ENCODE measurements at regions not wholly inside any gene's neighbourhood (a gene's known extent, or its start where the extent isn't known, plus 50 kb on each side); places are given as distances from the start of the nearest gene placed in this dataset.
"Not testable (repeated sequence)": the region's sequence is repeated elsewhere in the genome, so short reads cannot be mapped to it uniquely, and the experiment has no call there.

GRCh38 chr2:167820488-167820887 lies 426.9 kb downstream of the STK39 start:
- DNase-seq (ENCODE audit: low read depth in 2 of 2): no peak
- TF ChIP-seq CTCF (IDR thresholded peaks at IDR 0.05; ENCODE audit: low read depth, low read length): no peak
- no peak overlapping the region for H3K4me3 ChIP-seq (replicated peaks in 1 of 2; ENCODE audit: low read depth in 2 of 2, low read length in 2 of 2)

GRCh38 chr2:167818521-167818920 lies 428.9 kb downstream of the STK39 start:
- no peak for DNase-seq (ENCODE audit: low read depth in 2 of 2)
- no peak overlapping the region for H3K4me3 ChIP-seq (replicated peaks in 1 of 2; ENCODE audit: low read depth in 2 of 2, low read length in 2 of 2)
- no peak for TF ChIP-seq CTCF (IDR thresholded peaks at IDR 0.05; ENCODE audit: low read depth, low read length)

- DNase-seq (ENCODE audit: low read depth in 2 of 2): no peak
- TF ChIP-seq CTCF (IDR thresholded peaks at IDR 0.05; ENCODE audit: low read depth, low read length): no peak
- H3K4me3 ChIP-seq (replicated peaks in 1 of 2; ENCODE audit: low read depth in 2 of 2, low read length in 2 of 2): no peak overlapping the region
Observed at GRCh38 chr2:167817908-167818307, 429.5 kb downstream of the STK39 start.

GRCh38 chr2:167817422-167817821 lies 430.0 kb downstream of the STK39 start:
- H3K4me3 ChIP-seq (replicated peaks in 1 of 2; ENCODE audit: low read depth in 2 of 2, low read length in 2 of 2): no peak overlapping the region
- no peak for TF ChIP-seq CTCF (IDR thresholded peaks at IDR 0.05; ENCODE audit: low read depth, low read length)
- no peak for DNase-seq (ENCODE audit: low read depth in 2 of 2)

GRCh38 chr2:167816874-167817290 lies 430.5 kb downstream of the STK39 start:
- no peak for DNase-seq (ENCODE audit: low read depth in 2 of 2)
- no peak for TF ChIP-seq CTCF (IDR thresholded peaks at IDR 0.05; ENCODE audit: low read depth, low read length)
- no peak overlapping the region for H3K4me3 ChIP-seq (replicated peaks in 1 of 2; ENCODE audit: low read depth in 2 of 2, low read length in 2 of 2)

- DNase-seq (ENCODE audit: low read depth in 2 of 2): no peak
- H3K4me3 ChIP-seq (replicated peaks in 1 of 2; ENCODE audit: low read depth in 2 of 2, low read length in 2 of 2): no peak overlapping the region
- no peak for TF ChIP-seq CTCF (IDR thresholded peaks at IDR 0.05; ENCODE audit: low read depth, low read length)
Observed at GRCh38 chr2:167814881-167815718, 432.3 kb downstream of the STK39 start.

- H3K4me3 ChIP-seq (replicated peaks in 1 of 2; ENCODE audit: low read depth in 2 of 2, low read length in 2 of 2); DNase-seq (ENCODE audit: low read depth in 2 of 2): not testable (repeated sequence)
Observed at GRCh38 chr2:167814482-167814880, 432.9 kb downstream of the STK39 start.

GRCh38 chr2:167809799-167810198 lies 437.6 kb downstream of the STK39 start:
- not testable (repeated sequence) for H3K4me3 ChIP-seq (replicated peaks in 1 of 2; ENCODE audit: low read depth in 2 of 2, low read length in 2 of 2); DNase-seq (ENCODE audit: low read depth in 2 of 2)
